Left lobe of liver (tissue), 2 donors: ENCODE measurements at regions not wholly inside any gene's neighbourhood (a gene's known extent, or its start where the extent isn't known, plus 50 kb on each side); places are given as distances from the start of the nearest gene placed in this dataset.
"Not testable (repeated sequence)": the region's sequence is repeated elsewhere in the genome, so short reads cannot be mapped to it uniquely, and the experiment has no call there.

Source experiments
- ATAC-seq: fragments of 200-7000 bp; cut with Tn5 transposase; one replicate; pipeline ENCODE4 v1.9.1; 2020; ENCODE audit warnings: mild to moderate bottlenecking, moderate library complexity
- DNase-seq: peaks from one replicate; pipeline ENCODE4 v3.0.0-alpha.2; 2020; ENCODE audit warnings: low spot score
- donor health status: DM: no; HTN: no; CAD: no; lungs with moderate emphysema.
- donor health status: DM: no; HTN: yes; CAD: no.

DNA sequence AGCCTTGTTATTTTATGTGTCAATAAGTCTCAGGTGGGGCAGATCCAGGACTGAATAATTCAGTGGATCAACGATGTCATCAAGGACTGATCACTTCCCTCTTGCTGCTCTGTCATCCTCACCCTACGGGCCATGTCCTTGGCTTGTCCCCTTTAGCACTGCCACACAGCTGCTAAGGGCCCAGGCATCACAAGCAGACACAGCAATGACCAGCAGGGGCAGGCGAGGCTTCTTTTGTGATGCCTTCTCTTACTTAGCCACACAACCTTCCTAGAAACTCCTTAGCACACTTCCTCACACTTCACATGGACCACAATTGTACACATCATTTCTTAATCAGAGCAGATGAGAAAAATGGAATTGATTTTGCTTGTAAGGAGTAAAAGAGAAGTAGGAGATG is 356.3 kb upstream of the SOX9 start:
- ATAC-seq (no peak), DNase-seq (no peak)

DNA sequence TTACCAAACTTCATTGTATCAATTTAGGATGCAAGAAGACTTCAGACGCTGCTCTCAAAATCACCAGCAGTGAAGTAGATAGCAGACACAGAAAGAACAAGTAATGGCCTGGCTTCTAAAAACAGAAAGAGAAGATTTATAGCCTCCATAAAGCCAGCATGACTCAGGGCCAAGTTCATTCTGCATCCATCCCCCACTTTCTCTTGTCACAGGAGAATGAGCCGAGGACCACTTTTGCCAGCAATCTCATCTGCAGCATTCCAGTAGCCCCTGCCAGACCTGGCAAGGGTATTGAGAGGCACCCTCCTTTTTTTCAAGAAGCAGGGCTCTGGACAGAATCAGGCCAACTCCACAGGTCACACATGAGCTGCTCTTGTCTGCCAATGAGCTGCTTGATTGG is 355.4 kb upstream of the SOX9 start:
- ATAC-seq (no peak), DNase-seq (no peak)

DNA sequence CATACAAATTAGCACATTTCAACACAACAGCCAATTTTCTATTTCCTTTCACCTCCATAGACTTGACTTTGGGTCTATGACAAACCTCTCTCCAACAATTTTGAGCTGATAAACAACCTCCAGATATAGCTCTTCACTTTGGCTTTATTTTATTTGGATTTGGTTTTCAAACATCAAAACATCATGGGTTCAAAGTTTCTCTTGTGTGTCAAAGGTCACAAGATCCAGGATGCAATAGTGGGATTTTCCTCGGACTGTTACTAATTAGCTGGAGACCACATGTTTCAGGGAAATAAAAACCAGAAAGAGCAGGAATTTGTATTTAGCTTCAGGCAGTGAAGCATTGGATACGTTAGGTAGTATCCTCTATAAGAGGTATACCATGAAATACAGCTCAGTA is 351.0 kb upstream of the SOX9 start:
- ATAC-seq (no peak), DNase-seq (no peak)

DNA sequence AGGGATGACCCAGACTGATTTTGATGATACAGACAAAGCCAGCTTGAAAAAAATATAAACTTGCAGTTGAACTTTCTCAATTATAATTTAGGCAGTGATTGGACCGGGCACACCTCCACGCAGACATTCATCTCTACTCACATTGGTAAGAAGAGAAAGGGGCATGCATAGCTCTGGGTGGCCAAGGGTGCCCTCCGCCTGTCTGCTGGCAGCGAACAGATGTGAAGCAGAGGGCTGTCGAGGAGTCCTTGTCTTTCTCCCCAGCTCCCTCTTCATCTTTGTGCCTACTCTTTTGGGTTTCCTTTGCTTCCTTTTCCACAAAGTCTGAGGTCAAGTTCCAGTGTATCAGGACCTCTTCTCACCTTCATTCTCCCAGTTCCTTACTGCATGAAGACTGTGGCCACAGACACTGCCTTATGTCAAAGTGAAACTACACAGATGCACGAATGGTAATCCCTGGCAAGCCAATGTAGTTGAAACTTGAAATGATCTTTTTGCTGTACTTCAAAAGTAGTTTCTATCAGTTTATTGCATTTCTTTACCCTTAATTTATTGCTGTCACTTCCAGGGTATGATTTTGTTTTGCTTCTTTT is 343.7 kb upstream of the SOX9 start:
- ATAC-seq (no peak), DNase-seq (no peak)

DNA sequence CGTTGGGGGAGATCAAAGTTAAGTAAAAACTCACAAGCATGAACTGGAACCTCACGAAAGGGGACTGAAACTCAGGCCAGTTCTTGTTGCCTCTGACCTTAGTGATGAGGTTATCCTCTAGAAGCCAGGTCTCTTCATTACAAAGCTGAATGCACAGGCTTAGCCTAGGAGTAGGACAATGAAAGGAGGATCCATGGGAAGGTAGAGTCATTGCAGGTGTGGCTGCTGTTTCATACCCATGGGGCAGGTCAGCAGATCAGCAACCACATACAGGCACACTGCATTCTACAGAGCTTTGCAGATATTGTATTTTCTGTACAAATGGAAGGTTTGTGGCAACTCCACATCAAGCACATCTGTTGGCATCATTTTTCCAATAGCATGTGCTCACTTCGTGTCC is 341.3 kb upstream of the SOX9 start:
- ATAC-seq (no peak), DNase-seq (no peak)

DNA sequence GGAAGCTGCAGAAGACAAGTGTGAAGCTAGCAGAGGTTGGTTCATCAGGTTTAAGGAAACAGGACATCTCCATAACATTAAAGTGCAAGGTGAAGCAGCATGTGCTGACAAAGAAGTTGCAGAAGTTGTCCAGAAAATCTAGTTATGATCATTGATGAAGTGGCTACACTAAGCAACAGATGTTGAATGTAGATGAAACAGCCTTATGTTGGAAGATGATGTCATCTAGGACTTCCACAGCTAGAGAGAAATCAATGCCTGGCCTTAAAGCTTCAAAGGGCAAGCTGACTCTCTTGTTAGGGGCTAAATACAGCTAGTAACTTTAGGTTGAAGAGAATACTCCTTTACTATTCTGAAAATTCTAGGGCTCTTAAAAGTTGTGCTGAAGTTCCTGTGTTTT is 340.2 kb upstream of the SOX9 start:
- ATAC-seq = no peak
- DNase-seq = no peak

DNA sequence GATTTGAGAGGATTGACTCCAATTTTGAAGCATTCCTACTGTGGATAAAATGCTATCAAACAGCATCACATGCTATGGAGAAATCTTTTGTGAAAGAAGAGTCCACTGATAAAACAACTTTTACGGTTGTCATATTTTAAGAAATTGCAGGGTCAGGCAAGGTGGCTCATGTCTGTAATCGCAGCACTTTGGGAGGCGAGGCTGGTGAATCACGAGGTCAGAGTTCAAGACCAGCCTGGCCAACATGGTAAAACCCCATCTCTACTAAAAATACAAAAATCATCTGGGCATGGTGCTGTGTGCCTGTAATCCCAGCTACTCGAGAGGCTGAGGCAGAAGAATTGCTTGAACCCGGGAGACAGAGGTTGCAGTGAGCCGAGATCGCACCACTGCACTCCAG is 338.8 kb upstream of the SOX9 start:
- DNase-seq, ATAC-seq: not testable (repeated sequence)

DNA sequence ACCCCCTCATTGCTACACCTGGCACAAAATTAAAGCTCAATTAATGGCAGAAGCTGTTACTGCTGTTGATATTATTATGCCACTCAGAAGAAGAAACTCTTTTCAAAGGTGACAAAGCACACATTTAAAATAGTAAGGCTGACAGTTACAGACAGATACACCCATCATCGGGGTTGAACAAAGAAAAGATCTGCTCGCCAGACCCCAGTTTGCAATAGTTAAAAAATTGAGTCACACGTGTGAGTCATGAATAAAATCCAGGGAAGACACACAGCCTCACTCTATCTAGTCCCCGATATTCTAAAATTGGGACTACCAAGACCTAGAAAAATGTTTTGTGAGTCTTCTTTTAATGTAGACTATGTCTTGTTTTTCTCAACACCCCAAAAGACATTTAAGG is 330.0 kb upstream of the SOX9 start:
- ATAC-seq (no peak), DNase-seq (no peak)

DNA sequence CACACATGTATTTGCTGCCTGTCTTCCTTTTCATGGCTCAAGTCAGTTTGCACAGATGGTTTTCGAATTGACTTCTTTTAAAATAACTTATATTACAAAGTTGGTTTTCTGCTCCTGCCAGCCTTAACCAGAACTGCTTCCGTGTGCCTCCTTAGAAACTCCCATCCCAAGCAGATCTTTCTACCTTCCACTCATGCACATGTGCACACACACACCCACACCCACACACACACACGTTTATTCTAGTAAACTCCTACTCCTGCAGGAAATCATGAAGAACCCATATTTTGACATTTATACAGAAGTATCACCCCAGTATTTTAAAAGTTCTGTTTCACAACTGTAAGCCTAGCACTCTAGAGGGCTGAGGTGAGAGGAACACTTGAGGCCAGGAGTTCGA is 329.5 kb upstream of the SOX9 start:
- DNase-seq (no peak), ATAC-seq (no peak)

DNA sequence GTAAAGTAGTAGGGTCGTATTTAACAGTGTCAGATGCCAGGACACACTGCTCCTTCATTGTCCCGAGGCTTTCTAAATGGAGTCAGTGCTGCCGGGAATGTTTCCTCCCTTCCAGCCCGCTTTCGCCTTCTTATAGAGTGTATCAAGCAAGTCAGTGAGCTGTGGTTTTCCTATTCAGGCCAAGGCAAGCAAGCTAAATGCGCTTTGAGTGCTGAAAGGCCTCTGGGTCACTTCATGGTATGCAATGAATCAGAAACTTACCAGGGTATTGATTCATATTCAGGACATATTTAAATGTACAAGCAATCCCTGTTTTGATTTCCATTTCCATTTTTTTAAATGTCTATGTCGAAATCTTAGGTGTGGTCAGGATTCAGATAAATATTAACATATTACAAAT is 327.9 kb upstream of the SOX9 start:
- ATAC-seq (no peak), DNase-seq (no peak)

DNA sequence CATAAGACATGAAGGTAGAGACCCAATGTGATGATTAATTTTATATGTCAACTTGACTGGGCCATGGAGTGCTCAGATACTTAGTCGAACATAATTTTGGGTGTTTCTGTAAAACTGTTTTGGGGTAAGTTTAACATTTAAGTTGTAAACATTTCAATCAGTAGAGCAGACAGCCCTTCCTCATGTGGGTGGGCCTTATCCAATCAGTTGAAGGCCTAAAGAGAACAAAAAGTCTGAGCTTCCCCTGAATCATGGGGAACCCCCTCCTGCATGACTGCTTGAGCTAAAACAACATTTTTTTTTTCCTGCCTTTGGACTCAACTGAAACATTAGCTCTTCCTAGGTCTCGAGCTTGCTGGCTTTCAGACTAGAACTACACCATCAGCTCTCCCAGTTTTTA is 327.3 kb upstream of the SOX9 start:
- no peak for ATAC-seq
- DNase-seq = no peak

DNA sequence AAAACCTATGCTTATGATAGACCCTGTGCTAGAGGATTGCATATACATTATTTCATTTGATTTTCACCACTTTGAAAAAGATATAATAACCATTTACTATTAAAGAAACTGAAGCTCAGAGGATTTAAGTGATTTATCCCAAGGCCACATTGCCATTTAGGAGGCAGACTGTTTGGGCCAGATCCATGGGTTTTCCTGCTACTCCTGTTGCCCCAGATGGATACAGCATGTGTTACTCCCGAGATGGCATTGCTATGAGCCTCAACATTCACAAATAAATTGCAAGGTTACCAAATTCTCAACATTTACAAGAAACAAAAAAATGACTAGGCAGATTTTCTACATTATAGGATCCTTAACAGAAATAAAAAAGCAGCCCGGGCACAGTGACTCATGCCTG is 322.1 kb upstream of the SOX9 start:
- DNase-seq (no peak), ATAC-seq (no peak)

DNA sequence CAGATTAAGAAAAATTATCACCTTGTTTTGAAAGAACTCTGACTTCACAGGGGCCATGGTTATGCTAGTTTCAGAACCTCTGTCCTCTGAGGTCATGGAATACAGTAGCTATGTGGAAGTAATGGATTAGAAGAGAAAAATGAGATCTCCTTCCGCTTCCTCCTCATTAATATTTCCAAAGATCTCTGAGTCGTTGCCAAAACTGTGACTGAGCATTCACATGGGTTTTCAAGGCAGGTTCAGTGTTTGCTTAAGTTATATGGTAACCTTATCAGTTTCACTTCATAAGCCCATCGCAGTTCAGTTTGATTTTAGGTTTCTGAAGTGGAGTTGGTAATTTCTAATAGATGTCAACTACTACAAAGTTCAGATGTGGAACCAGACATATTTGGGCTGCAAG is 321.2 kb upstream of the SOX9 start:
- ATAC-seq (no peak), DNase-seq (no peak)

DNA sequence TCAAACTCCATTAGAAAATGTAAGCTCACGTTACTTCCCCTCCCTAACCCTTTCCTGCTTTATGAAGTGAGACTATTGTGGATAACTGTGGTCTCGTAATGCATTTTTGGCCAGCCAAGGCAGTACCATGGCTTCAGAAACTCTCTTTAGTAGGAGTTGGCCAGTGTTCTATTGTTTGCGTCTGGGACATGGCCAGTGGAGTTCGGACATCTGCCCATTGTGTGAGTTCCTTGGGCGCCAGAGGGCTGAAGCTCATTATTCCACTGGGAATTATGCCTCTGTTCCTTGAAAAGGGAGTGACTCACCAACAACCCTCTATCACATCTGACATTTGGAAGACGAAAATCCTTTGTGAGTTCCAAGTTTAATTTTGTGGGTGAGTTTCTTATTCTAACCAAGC is 319.5 kb upstream of the SOX9 start:
- ATAC-seq (no peak), DNase-seq (no peak)

DNA sequence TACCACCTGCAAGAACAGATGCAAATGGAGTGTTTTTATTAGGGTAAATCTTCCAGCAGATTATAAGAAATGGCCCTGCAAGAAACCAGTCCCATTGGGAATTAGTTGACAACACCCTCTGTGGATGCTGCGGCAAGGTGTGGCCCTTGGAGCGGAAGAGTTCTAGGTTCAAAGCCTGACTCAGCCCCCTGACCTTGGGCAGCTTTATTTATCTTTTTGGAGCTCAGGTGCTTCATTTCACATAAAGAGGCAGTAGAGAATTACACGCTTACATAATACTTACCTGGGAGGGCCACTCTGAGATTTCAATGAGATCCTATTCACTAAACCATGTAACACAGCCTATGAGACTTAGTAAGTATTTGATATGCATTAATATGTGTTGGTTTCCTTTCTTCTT is 318.2 kb upstream of the SOX9 start:
- ATAC-seq = no peak

DNA sequence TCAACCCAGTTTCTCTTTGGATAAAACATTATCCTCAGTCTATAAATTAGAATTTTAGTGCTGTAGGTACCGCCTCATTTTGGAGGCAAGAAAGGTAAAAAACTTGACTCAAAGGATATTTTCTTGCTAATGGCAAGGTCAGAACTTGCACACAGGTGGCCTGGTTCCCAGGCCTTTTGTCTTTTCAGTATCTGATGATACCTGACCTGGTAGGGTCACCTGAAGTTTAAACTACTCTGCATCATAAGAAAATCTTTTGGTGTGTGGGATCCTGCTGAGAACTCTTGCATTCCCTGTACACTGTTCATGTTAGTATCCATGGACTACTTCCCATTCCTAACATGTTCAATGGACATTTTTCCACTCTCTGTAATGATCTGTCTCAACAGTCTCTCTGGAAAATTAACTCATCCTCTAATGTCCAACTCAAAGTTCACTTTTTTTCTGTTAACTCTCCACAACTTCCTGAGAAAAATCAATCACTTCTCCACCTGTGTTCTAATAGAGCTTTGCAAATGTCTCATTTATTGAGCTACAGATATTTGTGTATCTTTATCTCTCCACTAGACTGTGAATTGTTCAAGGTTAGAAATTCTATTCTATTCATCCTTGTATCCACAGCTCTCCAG is 317.1 kb upstream of the SOX9 start:
- ATAC-seq = no peak
- DNase-seq = no peak

More for the DNA sequence above, 318.2 kb upstream of the SOX9 start:
- no peak for DNase-seq

DNA sequence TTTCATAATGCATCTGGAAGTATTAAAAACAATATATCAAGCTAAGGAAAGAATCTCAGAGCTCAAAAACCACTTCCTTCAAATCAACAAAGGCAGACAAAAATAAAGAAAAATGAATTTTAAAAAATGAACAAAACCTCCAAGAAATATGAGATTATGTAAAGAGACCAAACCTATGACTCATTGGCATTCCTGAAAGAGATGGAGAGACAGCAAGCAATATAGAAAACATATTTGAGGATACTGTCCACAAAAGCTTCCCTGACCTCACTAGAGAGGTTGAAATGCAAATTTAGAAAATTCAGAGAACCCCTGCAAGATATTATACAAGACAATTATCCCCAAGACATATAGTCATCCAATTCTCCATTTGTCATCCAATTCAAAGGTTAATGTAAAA is 311.3 kb upstream of the SOX9 start:
- ATAC-seq = no peak
- no peak for DNase-seq

DNA sequence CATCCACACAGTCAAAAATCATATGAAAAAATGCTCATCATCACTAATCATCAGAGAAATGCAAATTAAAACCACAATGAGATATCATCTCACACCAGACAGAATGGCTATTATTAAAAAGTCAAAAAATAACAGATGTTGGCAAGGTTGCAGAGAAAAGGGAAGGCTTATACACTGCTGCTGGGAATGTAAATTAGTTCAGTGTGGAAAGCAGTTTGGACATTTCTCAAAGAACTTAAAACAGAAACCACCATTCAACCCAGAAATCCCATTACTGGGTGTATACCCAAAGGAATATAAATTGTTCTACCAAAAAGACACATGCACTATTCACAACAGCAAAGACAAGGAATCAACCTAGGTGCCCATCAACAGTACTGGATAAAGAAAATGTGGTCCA is 307.0 kb upstream of the SOX9 start:
- DNase-seq = not testable (repeated sequence)

DNA sequence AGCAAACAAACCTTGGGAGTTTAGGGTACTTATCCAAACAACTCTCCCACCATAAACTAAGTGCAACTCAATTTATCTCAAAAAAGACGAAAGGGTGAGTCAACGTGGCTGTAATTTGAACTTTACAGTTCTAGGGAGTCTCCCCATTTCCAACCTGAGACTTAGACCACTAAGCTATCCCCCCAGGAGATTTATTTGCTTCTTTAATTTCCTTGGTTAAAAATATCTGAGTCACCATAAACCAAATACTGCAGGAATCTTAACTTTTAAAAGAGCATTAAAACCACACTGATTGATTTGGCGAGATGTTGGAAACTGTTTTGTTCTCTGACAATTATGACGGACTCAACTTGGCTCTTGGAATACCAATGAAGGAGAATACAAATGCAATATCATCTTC is 299.3 kb upstream of the SOX9 start:
- no peak for ATAC-seq

More for the DNA sequence above, 307.0 kb upstream of the SOX9 start:
- not testable (repeated sequence) for ATAC-seq

DNA sequence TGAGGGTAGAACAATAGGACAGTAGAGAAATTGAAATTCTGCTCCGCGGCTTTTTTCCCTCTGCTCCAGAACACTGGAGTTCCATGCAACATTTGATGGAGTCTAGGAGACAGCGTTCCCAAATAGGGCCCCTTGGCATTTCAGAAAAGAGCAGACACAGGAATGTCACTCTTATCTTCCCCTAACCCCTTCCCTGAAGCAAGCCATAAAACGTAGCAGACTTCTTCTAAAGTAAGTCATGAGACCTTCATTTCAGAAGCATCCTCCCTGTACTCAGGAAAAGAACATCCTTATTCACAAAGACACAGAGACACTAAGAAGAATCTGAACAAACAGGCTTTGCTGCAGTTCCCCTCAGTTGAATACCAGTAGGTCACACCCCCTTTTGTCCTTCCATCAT is 296.1 kb upstream of the SOX9 start:
- ATAC-seq = no peak
- DNase-seq = no peak

More for the DNA sequence above, 299.3 kb upstream of the SOX9 start:
- DNase-seq = no peak

DNA sequence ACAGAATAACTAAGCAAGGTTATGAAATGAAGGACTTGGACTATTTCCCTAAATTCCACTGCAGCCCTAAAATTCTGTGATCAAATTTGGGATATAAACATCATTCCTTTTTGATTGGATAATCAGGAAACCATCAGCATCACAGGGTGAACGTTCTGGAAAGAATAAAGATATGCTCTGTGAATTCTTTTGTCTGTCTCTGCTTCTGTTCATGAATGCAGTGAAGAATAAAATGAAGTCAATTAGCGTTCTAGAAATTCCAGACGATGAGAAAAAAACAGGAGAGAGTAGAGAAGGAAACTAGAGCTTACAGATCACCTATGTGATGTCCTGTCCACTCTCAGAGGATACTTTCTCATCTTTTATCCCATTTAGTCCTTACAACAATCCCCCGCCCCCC is 295.1 kb upstream of the SOX9 start:
- ATAC-seq = no peak
- no peak for DNase-seq

DNA sequence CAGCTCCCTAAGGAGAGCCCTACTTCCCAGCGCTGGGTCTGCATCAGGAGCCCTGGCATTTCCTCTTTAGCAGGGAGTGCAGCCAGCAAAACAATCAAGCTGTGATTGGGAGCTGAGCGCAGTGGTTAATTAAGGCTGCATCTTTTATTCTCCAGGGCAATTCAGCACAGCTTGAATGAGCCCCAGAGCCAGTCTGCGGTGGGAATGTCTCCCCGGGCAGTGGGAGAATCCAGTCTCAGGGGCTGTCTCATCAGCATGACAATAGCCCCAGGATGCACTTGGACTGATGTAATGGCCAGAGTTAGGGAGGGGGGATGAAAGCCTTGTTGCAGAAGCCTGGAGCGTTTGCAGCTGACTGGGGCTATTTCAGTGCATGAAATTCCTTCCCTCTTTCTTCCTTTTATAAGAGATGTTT is 292.6 kb upstream of the SOX9 start:
- DNase-seq (no peak), ATAC-seq (no peak)

DNA sequence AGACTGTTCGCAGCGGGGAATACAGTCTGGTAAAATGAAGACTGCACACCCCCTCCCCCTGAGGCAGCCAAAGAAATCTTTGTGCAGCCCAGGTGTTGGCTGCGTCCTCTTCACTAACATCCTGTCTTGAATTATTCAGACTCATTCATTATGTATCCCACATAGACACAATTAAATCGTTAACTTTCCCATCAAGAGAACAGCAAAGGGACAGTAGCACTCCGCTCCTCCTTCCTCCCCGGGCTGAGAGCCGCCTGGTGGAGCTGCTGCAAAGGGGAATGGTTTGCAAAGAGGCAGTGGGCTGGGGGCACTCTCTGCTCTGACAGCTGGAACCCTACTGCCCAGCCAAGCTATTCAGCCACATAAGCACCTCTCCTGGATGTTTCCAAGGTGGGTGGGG is 290.0 kb upstream of the SOX9 start:
- ATAC-seq (no peak), DNase-seq (no peak)
